Type B pancreatic cell (in vitro differentiated cells): ENCODE measurements at regions not wholly inside any gene's neighbourhood (a gene's known extent, or its start where the extent isn't known, plus 50 kb on each side); places are given as distances from the start of the nearest gene placed in this dataset.

Experiments
- DNase-seq: peaks from one replicate; pipeline ENCODE4 v3.0.0; 2021; ENCODE audit warnings: mixed read lengths; ENCODE audit not compliant: unreplicated experiment; ENCODE audit errors: extremely low spot score
- H3K27ac Mint-ChIP-seq: 2 replicates; pipeline ENCODE4 v1.8.0; 2021; ENCODE audit warnings: mild to moderate bottlenecking, mixed read lengths
- H3K27me3 Mint-ChIP-seq: 2 replicates; pipeline ENCODE4 v1.8.0; 2021; ENCODE audit warnings: mixed read lengths
- H3K36me3 Mint-ChIP-seq: 2 replicates; pipeline ENCODE4 v1.8.0; 2021; ENCODE audit warnings: mixed read lengths
- H3K4me1 Mint-ChIP-seq: one replicate; pipeline ENCODE4 v1.8.0; 2021; ENCODE audit warnings: mixed read lengths; ENCODE audit not compliant: unreplicated experiment
- H3K4me3 Mint-ChIP-seq: 2 replicates; pipeline ENCODE4 v1.8.0; 2021; ENCODE audit warnings: mild to moderate bottlenecking, mixed read lengths
- H3K9me3 Mint-ChIP-seq: 2 replicates; pipeline ENCODE4 v1.8.0; 2021; ENCODE audit warnings: mixed read lengths
- CTCF ChIP-seq: fragments of 200-600 bp; sonication (generic); conservative IDR thresholded peaks from 2 replicates; pipeline ENCODE4 v1.5.0; 2021; ENCODE audit warnings: antibody characterized with exemption, mild to moderate bottlenecking

GRCh38 chr4:183029365-183029764, 69.7 kb upstream of the WWC2 start:
- no peak for TF ChIP-seq CTCF
- DNase-seq: no peak
- Mint-ChIP-seq H3K27ac (no peak overlapping the region), H3K27me3 (no peaks in the 10 kb centered on the region), H3K4me1 (no peaks in the 10 kb centered on the region), H3K36me3 (no peaks in the 10 kb centered on the region), H3K9me3 (no peaks in the 10 kb centered on the region), H3K4me3 (no peak overlapping the region)

- no peak for TF ChIP-seq CTCF
- DNase-seq: no peak
- Mint-ChIP-seq H3K27ac (no peak overlapping the region), H3K9me3 (no peaks in the 10 kb centered on the region), H3K27me3 (peaks cover 4% of the 10 kb centered on the region), H3K4me1 (no peaks in the 10 kb centered on the region), H3K36me3 (no peaks in the 10 kb centered on the region), H3K4me3 (no peak overlapping the region)
Observed at GRCh38 chr4:183026701-183027100, 72.4 kb upstream of the WWC2 start.

- H3K27me3 Mint-ChIP-seq: peaks cover 8% of the 10 kb centered on the region
- H3K9me3 Mint-ChIP-seq: no peaks in the 10 kb centered on the region
Observed at GRCh38 chr4:183022617-183023016, 76.4 kb upstream of the WWC2 start.

GRCh38 chr4:183017962-183018361, 81.1 kb upstream of the WWC2 start:
- Mint-ChIP-seq H3K36me3 (no peaks in the 10 kb centered on the region), H3K27me3 (peaks cover 8% of the 10 kb centered on the region), H3K4me3 (no peak overlapping the region), H3K27ac (no peak overlapping the region), H3K4me1 (no peaks in the 10 kb centered on the region), H3K9me3 (no peaks in the 10 kb centered on the region)
- no peak for TF ChIP-seq CTCF
- no peak for DNase-seq

More at GRCh38 chr4:183022617-183023016, 76.4 kb upstream of the WWC2 start:
- H3K36me3 Mint-ChIP-seq: no peaks in the 10 kb centered on the region
- no peak overlapping the region for H3K4me3 Mint-ChIP-seq
- no peak for TF ChIP-seq CTCF
- H3K4me1 Mint-ChIP-seq: no peaks in the 10 kb centered on the region
- H3K27ac Mint-ChIP-seq: no peak overlapping the region
- no peak for DNase-seq

- H3K4me3 Mint-ChIP-seq: no peak overlapping the region
- TF ChIP-seq CTCF: no peak
- no peaks in the 10 kb centered on the region for H3K36me3 Mint-ChIP-seq
Observed at GRCh38 chr4:183014361-183015084, 84.5 kb upstream of the WWC2 start.

GRCh38 chr4:183013730-183014002, 85.4 kb upstream of the WWC2 start:
- Mint-ChIP-seq H3K4me1 (peaks cover 3% of the 10 kb centered on the region), H3K27me3 (peaks cover 39% of the 10 kb centered on the region), H3K27ac (no peak overlapping the region), H3K9me3 (no peaks in the 10 kb centered on the region), H3K36me3 (no peaks in the 10 kb centered on the region), H3K4me3 (no peak overlapping the region)
- TF ChIP-seq CTCF: no peak
- no peak for DNase-seq

More at GRCh38 chr4:183014361-183015084, 84.5 kb upstream of the WWC2 start:
- DNase-seq: no peak
- H3K27me3 Mint-ChIP-seq: peaks cover 33% of the 10 kb centered on the region
- no peaks in the 10 kb centered on the region for H3K9me3 Mint-ChIP-seq
- H3K4me1 Mint-ChIP-seq: no peaks in the 10 kb centered on the region
- no peak overlapping the region for H3K27ac Mint-ChIP-seq
